ENCODE measurements at regions not wholly inside any gene's neighbourhood (a gene's known extent, or its start where the extent isn't known, plus 50 kb on each side); places are given as distances from the start of the nearest gene placed in this dataset.

DNA sequence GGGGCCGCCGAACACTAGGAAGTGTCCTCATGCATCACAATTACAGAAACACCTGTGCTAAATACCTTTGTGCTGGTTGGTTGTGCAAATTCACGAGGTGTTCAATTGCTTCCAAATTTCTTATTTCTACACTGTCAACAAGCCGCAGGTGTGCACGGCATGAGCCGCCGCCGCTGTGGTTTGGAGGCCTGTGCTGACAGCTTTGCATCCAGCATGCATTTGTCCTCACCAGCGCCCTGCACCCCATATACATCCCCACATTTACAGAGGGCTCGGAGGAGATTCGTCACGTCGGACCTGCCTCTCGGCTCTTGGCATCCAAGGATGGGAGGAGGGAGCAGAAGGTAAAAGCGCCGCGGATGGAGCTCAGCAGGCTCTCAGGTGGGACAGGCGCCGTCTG, 305.3 kb upstream of the MKI67 start:
- DNase-seq, result no peak

DNA sequence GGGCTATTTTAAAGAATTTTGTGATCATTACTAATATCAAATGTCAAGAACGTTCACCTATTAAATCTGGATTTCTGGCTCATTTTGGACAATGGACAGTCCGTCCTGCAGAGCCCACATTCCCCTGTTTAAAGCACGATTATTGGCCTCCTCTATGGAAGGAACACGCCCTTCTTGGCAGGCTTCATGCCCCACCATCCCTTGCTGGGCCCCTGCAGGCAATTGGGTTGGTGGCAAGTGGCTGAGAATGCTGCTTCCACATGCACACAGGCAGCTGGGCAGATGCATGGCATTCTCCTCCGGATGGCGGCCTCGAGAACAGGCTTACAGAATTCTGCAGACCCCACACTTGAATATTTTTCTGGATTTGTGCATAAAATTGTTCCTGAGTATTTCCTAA, 305.8 kb upstream of the MKI67 start:
- DNase-seq, result no peak

DNA sequence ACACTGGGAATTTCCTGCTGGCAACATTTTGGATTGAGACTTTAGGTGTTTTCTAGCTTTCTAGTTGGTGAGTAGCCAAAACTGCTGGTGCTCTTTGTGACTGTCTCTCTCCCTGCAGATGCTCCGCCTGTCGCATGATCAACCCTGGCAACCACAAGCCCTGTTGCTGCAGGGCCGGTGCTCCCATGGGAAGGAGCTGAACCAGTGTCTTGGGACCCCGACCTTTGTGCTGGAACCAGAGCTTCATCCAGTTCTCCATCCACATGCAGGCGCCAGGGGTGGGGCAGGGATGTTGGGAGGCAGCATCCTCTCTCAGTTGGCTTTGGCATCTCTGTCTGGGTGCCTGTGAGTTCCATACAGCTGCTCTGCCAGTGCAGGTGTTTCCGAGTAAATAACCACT, 306.2 kb upstream of the MKI67 start:
- DNase-seq, result no peak

DNA sequence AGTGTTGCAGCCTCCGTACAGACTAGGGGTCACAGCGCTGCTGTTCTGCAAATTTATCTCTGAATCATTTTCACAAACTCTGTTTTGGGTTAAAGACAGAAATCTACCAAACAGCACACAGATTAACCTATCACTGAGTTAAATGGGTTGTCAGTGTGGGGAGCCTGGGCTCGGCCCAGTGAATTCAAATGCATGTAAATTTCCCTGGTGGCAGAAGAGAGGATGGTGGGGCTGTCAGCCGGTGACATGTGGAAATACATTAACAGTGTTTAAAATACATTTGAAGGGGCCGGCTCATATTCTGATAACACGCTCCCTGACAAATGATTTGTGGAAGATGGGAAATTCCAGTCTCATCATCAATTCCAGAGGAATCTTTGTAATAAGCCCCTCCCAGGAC, 309.6 kb upstream of the MKI67 start:
- DNase-seq, result no peak

DNA sequence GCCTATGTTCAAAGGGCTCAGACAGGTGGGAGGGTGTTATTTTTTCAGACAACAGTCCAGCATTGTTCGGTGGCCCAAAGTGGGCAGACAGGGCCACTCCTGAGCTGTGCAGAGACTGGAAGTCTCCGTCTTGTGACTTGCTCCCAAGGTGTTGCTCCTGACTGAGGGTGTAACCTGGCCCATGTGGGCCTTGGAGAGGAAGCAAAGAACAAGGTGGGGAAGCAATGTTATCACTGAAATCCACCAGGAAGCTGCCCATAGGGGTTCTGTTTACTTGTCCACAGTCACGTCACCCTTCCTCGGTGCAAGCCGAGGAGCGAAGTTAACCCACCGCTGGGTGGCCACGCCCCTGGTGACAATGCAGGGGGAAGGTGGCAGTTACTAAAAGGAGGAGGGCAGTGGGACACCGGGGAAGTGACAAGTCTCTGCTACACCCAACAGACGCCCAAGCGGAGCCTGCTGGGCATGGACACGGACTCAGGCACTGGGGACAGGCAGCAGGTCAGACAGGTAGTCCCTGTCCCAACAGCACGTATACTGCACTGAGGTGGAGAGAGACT, 311.6 kb upstream of the MKI67 start:
- no peak for DNase-seq

DNA sequence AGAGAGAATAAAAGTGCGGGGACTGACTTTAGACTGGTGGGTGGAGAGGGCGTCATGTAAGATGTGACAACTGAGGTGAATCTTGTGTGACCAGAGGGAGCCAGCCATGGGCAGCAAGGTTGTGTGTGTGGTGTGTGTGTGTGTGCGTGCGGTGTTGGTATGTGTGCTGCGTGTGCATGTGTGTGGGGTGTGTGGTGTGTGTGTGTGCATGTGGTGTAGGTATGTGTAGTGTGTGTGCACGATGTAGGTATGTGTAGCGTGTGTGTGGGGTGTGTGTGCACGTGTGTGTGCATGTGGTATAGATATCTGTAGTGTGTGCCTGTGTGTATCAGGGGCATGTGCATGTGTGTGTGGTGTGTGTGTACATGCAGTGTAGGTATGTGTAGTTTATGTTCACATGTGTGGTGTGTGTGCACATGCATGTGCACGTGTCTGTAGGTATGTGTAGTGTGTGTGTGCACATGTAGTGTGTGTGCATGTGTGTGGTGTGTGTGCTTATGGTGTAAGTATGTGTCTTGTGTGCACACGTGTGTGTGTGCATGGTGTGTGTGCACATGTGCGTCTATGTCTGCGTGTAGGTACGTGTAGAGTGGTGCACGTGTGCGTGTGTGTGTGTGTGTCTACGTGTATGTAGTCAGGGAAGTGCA, 312.3 kb upstream of the MKI67 start:
- DNase-seq, result no peak

DNA sequence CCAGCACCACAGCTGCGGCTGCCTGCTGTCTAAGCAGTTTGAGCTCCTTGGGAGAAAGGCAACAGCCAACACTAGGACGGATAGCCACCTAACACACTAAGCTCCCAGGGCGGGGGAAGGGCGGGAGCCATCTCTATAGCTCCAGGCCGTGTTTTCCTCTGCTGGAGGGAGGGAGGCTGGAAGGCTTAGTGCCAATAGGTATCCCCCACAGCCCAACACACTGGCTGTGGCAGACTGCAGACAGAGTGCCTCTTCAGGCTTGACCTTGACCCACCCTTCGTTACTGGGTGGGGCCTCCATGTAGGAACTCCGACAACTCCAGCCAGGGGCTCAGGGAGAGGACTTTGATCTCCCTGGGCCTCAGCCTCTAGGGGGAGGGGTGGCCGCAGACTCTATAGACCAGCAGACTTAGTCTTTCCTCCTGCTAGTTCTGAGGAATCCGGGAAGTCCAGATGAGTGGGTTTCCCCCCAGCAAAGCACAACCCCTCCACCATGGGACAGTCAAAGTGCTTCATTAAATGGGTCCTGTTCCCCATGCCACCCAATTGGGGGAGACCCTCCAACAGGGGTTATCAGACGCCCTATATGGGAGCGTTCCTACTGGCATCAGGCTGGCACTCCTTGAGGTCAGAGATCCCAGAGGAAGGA, 314.4 kb upstream of the MKI67 start:
- no peak for DNase-seq

DNA sequence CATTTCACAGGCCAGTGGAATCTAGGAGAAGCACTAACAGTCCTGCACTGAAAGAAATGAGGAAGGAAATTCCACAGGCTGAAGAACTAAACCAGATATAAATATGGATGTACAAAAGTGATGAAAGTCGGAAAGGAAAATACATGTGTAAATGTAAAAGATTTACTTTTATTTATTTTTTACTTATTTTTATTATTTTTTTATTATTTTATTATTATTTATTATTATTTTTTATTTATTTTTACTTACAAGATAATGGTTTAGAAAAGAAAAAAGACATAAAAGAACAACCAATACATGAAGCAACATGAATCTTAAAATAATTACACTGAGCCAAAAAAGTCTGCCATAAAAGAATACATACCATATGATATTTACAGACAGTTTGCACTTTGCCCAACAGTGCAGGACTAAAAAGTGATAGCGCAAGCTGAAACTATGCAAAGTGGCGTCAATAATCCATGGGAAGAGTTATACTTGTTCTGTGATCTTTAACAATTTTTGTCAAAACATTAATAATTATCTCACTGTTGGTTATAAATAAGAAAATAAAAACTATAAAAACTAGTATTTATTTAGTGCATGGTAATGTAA, 317.8 kb upstream of the MKI67 start:
- no peak for DNase-seq

DNA sequence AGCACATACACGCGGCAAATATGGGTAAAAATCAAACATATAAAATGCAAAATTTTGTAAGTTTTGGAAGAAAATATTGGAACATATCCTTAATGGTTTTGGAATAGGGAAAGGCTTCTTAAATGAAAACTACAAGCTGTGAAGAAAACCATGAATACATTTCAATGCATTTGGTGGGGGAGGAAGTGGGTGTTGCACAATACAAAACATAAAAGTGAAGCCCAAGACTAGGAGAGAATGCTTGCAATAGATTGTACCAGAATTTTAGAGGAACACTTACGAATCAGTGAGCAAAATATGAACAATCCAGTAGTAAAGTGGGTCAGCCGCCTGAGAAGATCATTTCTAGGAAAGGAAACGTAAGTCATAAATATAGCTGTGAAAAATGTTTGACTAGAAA, 322.6 kb upstream of the MKI67 start:
- no peak for DNase-seq

DNA sequence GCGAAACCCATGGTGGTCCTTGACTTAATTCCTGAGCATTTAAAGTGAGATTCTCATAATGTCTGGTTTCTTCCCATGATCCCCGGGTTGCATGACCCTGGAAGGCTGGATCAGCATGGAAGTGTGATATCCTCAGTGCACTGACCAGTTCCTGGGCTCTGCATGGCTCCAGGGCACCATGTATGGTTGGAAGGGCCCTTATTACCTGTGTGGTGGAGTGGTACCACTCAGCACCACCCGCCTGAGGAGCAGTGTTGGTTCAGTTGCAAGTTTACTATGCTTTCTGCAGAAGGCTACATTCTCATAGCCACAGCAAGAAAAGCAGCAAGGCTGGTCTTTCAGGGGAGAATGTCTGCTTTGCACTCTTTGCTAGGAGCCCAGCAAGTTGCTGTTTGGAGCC, 325.7 kb upstream of the MKI67 start:
- DNase-seq, result no peak

DNA sequence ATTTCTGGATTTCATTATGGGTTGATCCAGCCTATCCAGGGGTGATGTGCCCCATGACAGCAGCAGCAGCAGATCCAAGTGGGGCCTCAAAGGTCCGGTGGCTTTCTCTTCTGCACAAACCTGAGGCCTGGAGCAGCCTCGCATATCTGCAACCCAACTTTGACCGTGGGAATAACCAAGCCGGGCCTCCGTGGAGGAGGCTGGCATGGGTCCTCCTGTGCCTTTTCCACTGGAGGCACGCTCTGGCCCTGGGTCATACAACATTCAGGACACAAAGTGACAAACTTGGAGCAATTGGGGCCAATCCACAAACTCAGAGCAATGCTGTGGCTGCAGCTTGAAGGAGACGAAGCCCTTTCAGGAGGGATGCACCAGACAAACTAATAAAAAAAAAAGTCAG, 330.0 kb upstream of the MKI67 start:
- no peak for DNase-seq

DNA sequence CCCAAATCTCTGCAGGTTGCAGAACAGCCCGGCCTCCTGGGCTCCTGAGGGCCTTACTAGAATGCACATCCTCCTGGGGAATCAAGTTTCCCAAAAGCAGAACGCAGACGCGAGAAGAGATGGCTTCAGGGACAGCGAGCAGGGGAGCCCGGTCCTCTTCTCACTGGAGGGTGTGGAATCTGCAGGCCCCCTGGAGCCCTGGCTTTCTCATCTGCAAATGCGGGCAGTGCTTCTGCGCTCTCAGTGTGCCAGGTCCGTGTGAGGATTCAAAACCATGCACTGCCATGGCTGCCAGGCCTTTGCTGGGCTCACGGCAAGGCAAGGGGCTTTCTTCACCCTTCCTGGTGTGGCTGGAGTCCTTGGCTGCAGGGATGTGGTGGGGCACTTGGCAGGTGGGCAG, 330.9 kb upstream of the MKI67 start:
- DNase-seq, result no peak

DNA sequence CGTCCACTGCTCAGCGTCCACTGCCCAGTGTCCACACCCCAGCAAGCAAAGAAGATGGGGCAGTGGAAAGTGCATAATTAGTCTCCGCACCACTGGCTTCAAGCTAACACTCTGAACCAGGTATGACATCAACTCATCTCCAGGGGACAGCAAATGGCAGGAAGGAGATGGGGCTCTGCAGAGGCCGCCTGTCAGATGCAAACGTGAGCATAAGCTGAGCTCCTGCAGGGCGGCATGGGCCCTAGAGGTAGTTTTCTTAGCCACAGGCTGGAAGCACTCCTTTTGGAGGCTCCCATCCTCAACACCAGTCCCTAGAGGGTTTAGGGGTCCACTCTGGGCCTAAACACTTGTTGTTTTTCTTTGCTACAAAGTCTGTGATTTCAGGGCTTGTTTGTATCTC, 335.8 kb upstream of the MKI67 start:
- DNase-seq, result no peak

DNA sequence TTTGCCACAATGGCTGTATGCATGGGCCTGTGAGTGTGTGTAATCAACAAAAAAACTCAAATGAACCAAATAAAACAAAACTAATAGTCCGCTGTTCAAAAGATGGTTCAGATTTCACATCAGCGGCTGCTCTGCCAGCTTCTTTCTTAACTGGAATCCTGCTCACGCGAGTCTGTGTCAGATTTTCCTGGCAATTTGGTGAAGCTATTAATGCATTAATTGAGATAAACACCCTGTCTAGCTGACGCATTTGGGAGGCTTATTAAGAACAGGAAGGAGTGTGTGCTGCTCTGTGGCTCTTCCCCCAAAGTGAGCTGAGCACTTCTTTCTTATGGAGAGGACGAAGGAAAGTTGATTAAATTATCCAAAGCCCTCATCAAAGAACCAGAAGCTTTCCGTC, 336.6 kb upstream of the MKI67 start:
- no peak for DNase-seq

DNA sequence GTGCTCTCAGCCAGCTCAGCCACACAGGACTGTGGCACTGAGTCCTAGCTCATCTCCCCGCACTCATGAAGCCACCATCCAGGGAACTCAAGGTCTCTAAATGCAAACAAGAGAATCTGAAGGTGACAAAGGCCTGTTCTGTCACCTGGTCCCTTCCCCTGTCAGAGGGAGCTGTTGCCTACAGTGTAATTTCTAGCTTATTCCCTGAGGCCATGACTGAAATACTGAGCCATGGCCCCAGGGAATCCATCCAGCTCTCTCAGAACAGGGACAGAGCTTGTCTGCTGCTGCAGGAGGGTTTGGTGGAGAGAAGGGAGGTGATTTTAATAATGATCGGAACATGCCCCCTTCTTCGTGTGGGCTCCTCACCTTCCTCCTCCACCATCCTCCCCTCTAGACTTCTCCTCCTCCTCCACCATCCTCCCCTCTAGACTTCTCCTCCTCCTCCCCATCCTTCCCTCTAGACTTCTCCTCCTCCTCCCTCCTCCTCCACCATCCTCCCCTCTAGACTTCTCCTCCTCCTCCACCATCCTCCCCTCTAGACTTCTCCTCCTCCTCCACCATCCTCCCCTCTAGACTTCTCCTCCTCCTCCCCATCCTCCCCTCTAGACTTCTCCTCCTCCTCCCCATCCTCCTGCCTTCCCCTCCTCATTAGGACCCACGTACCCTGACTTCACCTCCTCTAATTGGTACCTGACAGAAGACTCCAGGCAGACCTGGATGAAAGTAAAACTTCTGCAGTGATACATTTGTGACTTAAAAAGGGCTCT, 338.0 kb upstream of the MKI67 start:
- peak; percentile 2 for DNase-seq

DNA sequence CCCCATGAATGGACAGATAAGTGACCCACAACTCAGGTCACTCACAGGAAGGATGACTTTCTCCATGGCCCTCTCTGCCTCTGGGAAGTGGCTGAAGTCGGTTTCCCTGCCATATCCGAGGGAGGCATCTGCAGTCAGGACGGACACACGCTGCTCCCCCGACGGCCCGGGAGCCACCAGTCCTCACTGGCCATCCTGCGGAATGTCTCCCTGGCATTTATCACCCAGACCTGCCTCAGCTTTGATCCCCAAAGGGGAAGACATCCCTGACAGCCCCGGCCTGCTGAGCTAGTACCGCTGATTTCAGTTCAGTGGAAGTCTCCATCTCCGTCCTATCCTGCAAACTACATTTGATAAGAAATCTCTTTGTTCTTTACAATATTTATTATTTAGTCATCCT, 339.5 kb upstream of the MKI67 start:
- DNase-seq, result no peak

DNA sequence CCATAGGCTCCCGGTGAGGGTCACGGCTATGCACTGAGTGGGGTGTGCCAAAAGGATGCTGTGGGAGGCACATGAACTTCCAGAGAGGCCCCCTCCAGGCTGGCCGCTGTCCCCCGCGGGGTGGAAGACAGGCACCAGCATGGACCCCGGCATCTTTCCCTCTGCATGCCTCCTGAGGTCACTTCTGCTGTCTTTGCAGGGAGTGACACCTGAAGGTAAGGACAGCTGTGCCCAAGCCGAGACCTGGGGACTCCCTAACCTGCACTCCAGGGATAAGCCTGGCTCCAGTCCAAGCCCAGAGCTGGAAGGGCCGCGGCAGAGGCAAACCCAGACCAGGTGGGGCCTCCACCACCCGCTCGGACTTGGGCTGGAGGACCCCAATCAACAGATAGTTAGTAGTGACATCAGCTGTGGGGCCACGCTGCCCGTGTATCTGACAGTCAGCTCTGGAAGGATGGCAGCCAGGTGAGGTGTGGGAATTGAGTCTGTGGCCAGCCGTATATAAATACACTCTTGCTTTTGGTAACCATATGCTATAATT, 340.7 kb upstream of the MKI67 start:
- no peak for DNase-seq

DNA sequence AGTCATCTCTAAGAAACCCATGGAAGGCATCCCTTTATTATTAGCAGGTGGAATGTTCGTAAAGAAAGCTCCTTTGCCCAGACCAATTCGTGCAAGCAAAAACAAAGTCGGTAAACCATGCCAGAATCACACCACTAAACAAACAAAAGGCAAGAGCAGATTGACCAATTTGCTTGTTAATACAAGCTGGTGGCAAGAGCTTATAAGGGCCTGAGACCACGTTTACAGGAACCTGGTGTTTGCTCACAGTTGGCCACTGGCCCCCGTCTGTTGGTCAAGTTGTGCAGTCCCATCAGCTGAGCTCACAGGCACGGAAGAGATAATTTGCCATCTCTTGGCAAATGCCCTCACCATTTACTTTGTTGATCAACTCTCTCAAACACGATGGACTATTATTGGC, 342.2 kb upstream of the MKI67 start:
- no peak for DNase-seq

DNA sequence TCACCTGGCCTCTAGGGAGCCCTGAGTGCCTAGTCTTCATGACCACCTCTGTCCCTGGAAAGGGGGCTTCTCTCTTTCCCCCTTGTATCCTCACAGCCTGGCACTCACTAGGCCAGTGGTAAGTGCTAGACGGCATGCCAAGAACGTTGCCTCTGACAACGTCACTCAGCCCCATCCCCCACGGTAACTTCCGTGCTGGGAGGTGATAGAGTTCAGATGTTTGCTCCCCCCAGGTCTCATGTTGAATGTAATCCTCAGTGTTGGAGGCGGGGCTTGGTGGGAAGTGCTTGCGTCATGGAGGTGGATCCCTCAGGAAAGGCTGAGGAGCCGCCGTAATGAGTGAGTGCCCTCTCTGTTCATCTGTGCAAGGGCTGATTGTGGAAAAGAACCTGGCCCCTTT, 343.3 kb upstream of the MKI67 start:
- no peak for DNase-seq

DNA sequence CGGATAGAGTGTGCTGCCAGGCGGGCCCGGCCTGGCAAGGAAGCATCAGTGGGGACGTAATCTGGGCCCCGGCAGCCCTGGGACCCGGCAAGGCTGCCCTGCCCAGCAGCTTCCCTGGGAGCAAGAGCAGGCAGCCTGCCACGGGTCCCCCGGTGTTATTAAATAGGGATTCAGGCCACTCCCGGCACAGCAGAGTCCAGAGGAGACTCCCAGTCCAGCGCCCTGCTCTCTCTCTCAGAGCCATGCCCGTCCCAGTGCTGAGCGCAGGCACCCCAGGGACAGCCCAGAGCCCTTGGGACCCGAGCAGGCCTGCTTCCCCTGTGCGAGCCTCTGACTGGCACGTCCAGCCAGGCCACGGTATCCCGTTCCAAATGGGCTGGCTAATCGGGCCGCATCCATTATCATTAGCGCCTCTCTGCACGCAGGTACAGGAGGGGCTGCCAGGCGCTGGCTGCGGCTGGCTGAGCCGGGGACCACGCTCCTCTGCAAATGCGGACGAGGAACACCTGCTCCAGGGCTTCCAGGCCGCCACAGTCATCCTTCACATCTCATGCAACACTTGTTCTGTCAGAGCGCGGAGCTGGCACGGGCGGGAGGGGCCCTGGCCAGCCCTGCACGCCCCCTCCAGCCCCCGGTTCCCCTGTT, 344.2 kb upstream of the MKI67 start:
- no peak for DNase-seq

DNA sequence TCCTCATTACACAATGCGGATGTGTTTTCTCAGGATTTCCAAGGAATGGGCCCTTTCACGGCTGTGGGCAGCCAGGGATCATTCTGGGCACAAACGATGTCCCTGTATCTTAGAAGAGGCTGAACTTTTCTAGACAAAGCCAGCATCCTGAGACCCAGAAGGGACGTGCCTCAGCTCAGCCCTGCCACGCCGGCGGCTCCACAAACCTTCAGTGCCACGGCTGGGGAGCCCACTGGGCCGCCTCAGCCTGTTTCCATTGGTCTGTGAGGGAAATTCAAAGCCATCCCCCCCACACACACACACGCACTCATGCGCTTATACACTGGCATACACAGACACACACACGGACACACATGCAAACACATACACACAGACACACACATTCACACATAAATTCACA, 344.9 kb upstream of the MKI67 start:
- no peak for DNase-seq

DNA sequence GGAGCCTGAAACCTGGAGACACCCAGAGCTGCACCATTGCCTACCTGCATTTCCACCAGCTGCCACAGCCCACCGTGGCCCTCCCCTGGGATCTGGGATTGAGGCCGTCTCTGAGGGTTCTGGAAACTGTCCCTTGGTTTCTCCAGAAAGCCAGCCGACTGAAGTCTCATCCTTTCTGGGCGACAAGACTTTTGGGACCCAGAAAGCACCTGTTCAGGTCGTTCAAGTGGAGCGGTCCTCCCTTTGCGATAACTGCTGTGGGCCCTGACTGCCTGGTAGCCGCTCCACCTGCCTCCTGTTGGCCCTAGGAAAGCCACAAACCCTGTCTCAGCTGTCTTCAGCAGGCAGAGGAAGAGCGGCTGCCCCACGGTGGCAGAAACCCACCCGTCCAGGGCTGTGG, 346.0 kb upstream of the MKI67 start:
- DNase-seq, result no peak

DNA sequence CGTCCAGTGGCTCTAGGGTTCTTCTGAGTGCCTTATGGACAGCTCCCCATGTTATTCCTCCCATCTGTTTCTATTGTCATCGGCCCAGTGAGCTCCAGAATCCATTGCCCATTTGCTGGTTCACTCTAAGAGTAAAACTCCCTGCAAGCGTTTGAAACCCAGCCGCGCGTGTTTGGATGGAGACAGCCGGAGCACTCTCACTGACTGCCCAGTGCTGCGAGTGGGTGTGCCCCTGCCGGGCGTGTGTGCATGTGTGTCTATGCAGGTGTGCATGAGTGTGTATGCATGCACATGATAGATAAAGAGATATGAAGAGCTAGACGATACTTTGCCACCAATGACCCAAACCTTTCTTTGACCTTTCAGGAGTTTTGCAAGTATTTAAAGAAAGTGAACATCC, 347.2 kb upstream of the MKI67 start:
- DNase-seq, result no peak

Measured in NCI-H2107 (cell line).